Keratinocyte (primary cell): ENCODE measurements at regions not wholly inside any gene's neighbourhood (a gene's known extent, or its start where the extent isn't known, plus 50 kb on each side); places are given as distances from the start of the nearest gene placed in this dataset.
"Not testable (repeated sequence)": the region's sequence is repeated elsewhere in the genome, so short reads cannot be mapped to it uniquely, and the experiment has no call there.

Experiments used
- CTCF ChIP-seq, 3 experiments: IDR thresholded peaks in 1 of 3; conservative IDR thresholded peaks in 1 of 3; optimal IDR thresholded peaks in 1 of 3; 2 replicates in 2 of 3; 3 replicates in 1 of 3; pipeline versions ENCODE3 to v1.5.1; 2011; ENCODE audit warnings: low read length in 3 of 3, mild to moderate bottlenecking in 3 of 3, moderate library complexity in 2 of 3, control low read depth in 1 of 3, inconsistent platforms in 1 of 3; ENCODE audit not compliant: insufficient read depth in 2 of 3; ENCODE audit errors: extremely low read depth in 1 of 3
- EZH2 ChIP-seq: IDR thresholded peaks from one replicate; pipeline ENCODE4 v1.6.1; 2012; ENCODE audit warnings: inconsistent platforms, mild to moderate bottlenecking, low read length, moderate library complexity

- TF ChIP-seq EZH2; CTCF (optimal IDR thresholded peaks at IDR 0.05 in 1 of 3, IDR thresholded peaks at IDR 0.05 in 1 of 3, conservative IDR thresholded peaks at IDR 0.05 in 1 of 3; ENCODE audit: extremely low read depth in 1 of 3, insufficient read depth in 2 of 3, low read length in 3 of 3): not testable (repeated sequence)
Measured at GRCh38 chr21:6122629-6123028, 4398.8 kb upstream of the TPTE start.
